ENCODE measurements at regions not wholly inside any gene's neighbourhood (a gene's known extent, or its start where the extent isn't known, plus 50 kb on each side); places are given as distances from the start of the nearest gene placed in this dataset.

- TF ChIP-seq ZNF263 (CRISPR knock-in tag; IDR thresholded peaks at IDR 0.05; ENCODE audit: low read depth) (no peak), CREM (CRISPR knock-in tag; IDR thresholded peaks at IDR 0.05) (no peak), PRRX2 (CRISPR knock-in tag; IDR thresholded peaks at IDR 0.05) (no peak)
- TF ChIP-seq, protein P1, sequence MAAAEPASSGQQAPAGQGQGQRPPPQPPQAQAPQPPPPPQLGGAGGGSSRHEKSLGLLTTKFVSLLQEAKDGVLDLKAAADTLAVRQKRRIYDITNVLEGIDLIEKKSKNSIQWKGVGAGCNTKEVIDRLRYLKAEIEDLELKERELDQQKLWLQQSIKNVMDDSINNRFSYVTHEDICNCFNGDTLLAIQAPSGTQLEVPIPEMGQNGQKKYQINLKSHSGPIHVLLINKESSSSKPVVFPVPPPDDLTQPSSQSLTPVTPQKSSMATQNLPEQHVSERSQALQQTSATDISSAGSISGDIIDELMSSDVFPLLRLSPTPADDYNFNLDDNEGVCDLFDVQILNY (CRISPR knock-in tag; IDR thresholded peaks at IDR 0.05): no peak
- TF ChIP-seq, protein P2, sequence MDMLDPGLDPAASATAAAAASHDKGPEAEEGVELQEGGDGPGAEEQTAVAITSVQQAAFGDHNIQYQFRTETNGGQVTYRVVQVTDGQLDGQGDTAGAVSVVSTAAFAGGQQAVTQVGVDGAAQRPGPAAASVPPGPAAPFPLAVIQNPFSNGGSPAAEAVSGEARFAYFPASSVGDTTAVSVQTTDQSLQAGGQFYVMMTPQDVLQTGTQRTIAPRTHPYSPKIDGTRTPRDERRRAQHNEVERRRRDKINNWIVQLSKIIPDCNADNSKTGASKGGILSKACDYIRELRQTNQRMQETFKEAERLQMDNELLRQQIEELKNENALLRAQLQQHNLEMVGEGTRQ (CRISPR knock-in tag; IDR thresholded peaks at IDR 0.05): no peak
Measured at GRCh38 chr7:89926701-89927100, 227.6 kb upstream of the STEAP1 start (continued).

DNA sequence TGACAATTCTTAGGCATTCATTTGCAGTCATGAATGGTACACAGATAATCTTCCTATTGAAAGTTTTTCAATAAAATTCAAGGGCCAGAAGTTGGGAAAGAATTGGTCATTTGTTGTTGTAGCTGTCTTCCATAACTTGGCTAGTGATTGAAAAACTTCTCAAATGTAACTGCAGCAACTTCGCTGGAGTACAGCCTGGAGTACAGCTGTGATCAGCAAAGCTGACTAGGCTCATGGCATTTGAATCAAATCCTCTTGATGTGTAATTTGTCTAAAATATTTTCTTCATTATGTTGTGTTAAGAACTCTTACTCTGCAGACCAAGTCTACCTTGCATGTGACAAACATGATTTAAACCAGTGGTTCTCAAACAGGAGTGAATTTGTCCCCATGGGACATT, 226.5 kb upstream of the STEAP1 start:
- H3K4me1 Mint-ChIP-seq: no peaks in the 10 kb centered on the region
- CTCF ChIA-PET: no interaction called here
- DNase-seq (ENCODE audit: low spot score) (no peak), ATAC-seq (no peak)
- POLR2A ChIA-PET: no interaction called here
- no peak overlapping the region for H3K27ac Mint-ChIP-seq
- peaks cover 5% of the 10 kb centered on the region; the same call in 1 of the 2 replicates for H3K9me3 Mint-ChIP-seq
- H3K36me3 Mint-ChIP-seq: peaks cover 4% of the 10 kb centered on the region; the same call in 1 of the 2 replicates
- H3K27me3 Mint-ChIP-seq (ENCODE audit: low read depth): no peaks in the 10 kb centered on the region
- no peak overlapping the region for H3K4me3 Mint-ChIP-seq
- TF ChIP-seq GABPB1 (CRISPR knock-in tag; IDR thresholded peaks at IDR 0.05) (no peak), MYBL2 (CRISPR knock-in tag; IDR thresholded peaks at IDR 0.05) (no peak), NR1H2 (CRISPR knock-in tag; IDR thresholded peaks at IDR 0.05) (no peak), ZNF425 (CRISPR knock-in tag; conservative IDR thresholded peaks at IDR 0.05) (no peak), CBFB (CRISPR knock-in tag; IDR thresholded peaks at IDR 0.05; ENCODE audit: low read depth) (no peak), AR (CRISPR knock-in tag; IDR thresholded peaks at IDR 0.05) (no peak), KAT7 (CRISPR knock-in tag; IDR thresholded peaks at IDR 0.05; ENCODE audit: borderline replicate concordance) (no peak), MAX (CRISPR knock-in tag; IDR thresholded peaks at IDR 0.05) (no peak), ZNF121 (CRISPR knock-in tag; IDR thresholded peaks at IDR 0.05) (no peak), SMAD3 (CRISPR knock-in tag; IDR thresholded peaks at IDR 0.05; ENCODE audit: borderline replicate concordance) (no peak), ZMAT4 (CRISPR knock-in tag; IDR thresholded peaks at IDR 0.05) (no peak), ZNF281 (CRISPR knock-in tag; IDR thresholded peaks at IDR 0.05) (no peak), SP1 (CRISPR knock-in tag; conservative IDR thresholded peaks at IDR 0.05) (no peak), SMAD4 (CRISPR knock-in tag; IDR thresholded peaks at IDR 0.05) (no peak)
- TF ChIP-seq, protein P3, sequence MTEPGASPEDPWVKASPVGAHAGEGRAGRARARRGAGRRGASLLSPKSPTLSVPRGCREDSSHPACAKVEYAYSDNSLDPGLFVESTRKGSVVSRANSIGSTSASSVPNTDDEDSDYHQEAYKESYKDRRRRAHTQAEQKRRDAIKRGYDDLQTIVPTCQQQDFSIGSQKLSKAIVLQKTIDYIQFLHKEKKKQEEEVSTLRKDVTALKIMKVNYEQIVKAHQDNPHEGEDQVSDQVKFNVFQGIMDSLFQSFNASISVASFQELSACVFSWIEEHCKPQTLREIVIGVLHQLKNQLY (CRISPR knock-in tag; IDR thresholded peaks at IDR 0.05): no peak
- TF ChIP-seq, protein P4, sequence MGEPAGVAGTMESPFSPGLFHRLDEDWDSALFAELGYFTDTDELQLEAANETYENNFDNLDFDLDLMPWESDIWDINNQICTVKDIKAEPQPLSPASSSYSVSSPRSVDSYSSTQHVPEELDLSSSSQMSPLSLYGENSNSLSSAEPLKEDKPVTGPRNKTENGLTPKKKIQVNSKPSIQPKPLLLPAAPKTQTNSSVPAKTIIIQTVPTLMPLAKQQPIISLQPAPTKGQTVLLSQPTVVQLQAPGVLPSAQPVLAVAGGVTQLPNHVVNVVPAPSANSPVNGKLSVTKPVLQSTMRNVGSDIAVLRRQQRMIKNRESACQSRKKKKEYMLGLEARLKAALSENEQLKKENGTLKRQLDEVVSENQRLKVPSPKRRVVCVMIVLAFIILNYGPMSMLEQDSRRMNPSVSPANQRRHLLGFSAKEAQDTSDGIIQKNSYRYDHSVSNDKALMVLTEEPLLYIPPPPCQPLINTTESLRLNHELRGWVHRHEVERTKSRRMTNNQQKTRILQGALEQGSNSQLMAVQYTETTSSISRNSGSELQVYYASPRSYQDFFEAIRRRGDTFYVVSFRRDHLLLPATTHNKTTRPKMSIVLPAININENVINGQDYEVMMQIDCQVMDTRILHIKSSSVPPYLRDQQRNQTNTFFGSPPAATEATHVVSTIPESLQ (CRISPR knock-in tag; IDR thresholded peaks at IDR 0.05): no peak
- TF ChIP-seq, protein P5, sequence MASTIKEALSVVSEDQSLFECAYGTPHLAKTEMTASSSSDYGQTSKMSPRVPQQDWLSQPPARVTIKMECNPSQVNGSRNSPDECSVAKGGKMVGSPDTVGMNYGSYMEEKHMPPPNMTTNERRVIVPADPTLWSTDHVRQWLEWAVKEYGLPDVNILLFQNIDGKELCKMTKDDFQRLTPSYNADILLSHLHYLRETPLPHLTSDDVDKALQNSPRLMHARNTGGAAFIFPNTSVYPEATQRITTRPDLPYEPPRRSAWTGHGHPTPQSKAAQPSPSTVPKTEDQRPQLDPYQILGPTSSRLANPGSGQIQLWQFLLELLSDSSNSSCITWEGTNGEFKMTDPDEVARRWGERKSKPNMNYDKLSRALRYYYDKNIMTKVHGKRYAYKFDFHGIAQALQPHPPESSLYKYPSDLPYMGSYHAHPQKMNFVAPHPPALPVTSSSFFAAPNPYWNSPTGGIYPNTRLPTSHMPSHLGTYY (CRISPR knock-in tag; IDR thresholded peaks at IDR 0.05): no peak

Data from WTC11 (cell line).